ENCODE measurements at regions not wholly inside any gene's neighbourhood (a gene's known extent, or its start where the extent isn't known, plus 50 kb on each side); places are given as distances from the start of the nearest gene placed in this dataset.

- Histone ChIP-seq H3K79me1 (ENCODE audit: low read depth, low read length) (no peaks in the 10 kb centered on the region), H2AK5ac (ENCODE audit: low read depth, low read length) (no peak overlapping the region), H3K4me3 (ENCODE audit: extremely low read depth in 1 of 4, insufficient read depth in 2 of 4, low read depth in 3 of 4, low read length in 4 of 4) (no peak overlapping the region), H2BK120ac (replicated peaks; ENCODE audit: low read depth, low read length) (no peak overlapping the region), H3K27me3 (replicated peaks in 1 of 4; ENCODE audit: control insufficient read depth in 3 of 4, extremely low read depth in 1 of 4, insufficient read depth in 3 of 4, low read length in 3 of 4) (no peaks in the 10 kb centered on the region), H3K36me3 (ENCODE audit: control insufficient read depth in 2 of 4, insufficient read depth in 4 of 4, low read length in 3 of 4) (no peaks in the 10 kb centered on the region), H3K23me2 (ENCODE audit: low read depth, low read length) (no peaks in the 10 kb centered on the region), H3K4ac (replicated peaks; ENCODE audit: insufficient read length, low read depth, low read length) (no peak overlapping the region), H4K8ac (ENCODE audit: extremely low read depth, insufficient read depth, low read length) (no peak overlapping the region), H3K23ac (ENCODE audit: insufficient read length) (no peak overlapping the region), H2BK15ac (ENCODE audit: low read length) (no peak overlapping the region), H3K27ac (ENCODE audit: low read depth, low read length) (no peak overlapping the region), H2BK5ac (ENCODE audit: low read depth, low read length) (no peak overlapping the region), H3K56ac (replicated peaks; ENCODE audit: insufficient read length, low read depth, low read length) (no peak overlapping the region), H4K91ac (replicated peaks; ENCODE audit: insufficient read length, low read length) (no peak overlapping the region), H3K9ac (replicated peaks in 1 of 4; ENCODE audit: extremely low read depth in 1 of 4, low read depth in 3 of 4, low read length in 3 of 4) (no peak overlapping the region), H4K5ac (ENCODE audit: insufficient read length, low read depth, low read length) (no peak overlapping the region), H2AFZ (ENCODE audit: low read length) (no peak overlapping the region), H3K79me2 (ENCODE audit: control insufficient read depth in 1 of 2, insufficient read depth in 2 of 2, low read length in 2 of 2) (no peaks in the 10 kb centered on the region), H3K4me1 (replicated peaks in 1 of 4; ENCODE audit: control insufficient read depth in 3 of 4, insufficient read depth in 4 of 4, low read length in 3 of 4) (no peaks in the 10 kb centered on the region), H3K14ac (ENCODE audit: insufficient read length) (no peak overlapping the region), H3K4me2 (ENCODE audit: insufficient read depth in 1 of 2, low read depth in 2 of 2, low read length in 2 of 2) (no peak overlapping the region), H2BK20ac (ENCODE audit: low read length) (no peak overlapping the region), H4K20me1 (replicated peaks in 1 of 2; ENCODE audit: control insufficient read depth in 1 of 2, insufficient read depth in 2 of 2, low read length in 2 of 2) (no peaks in the 10 kb centered on the region), H3K18ac (ENCODE audit: extremely low read depth, low read length) (no peak overlapping the region), H2BK12ac (ENCODE audit: low read depth, low read length) (no peak overlapping the region), H3K9me3 (ENCODE audit: insufficient read depth in 2 of 2, low read depth in 1 of 2, low read length in 1 of 2) (no peaks in the 10 kb centered on the region)
- FAIRE-seq (no peak), DNase-seq (ENCODE audit: low read depth in 1 of 2, low spot score in 2 of 2) (no peak)
- POLR2A ChIA-PET (ENCODE audit: partially characterized antibody) = no interaction called here
- CTCF ChIA-PET (ENCODE audit: partially characterized antibody) = no interaction called here
- 95% methylated on average over 6 of the region's 6 CpGs; no CpG with 5 or more reads in 1 of the 2 experiments for WGBS, 2 experiments (ENCODE audit: extremely low coverage in 1 of 2, insufficient coverage in 1 of 2, insufficient read length in 1 of 2, insufficient replicate concordance in 2 of 2, low coverage in 1 of 2, low lambda C conversion rate in 2 of 2, missing lambda C conversion rate in 1 of 2)
- TF ChIP-seq SAP30 (IDR thresholded peaks at IDR 0.05; ENCODE audit: insufficient read depth, insufficient replicate concordance, low read length) = no peak
- TF ChIP-seq, protein P1, sequence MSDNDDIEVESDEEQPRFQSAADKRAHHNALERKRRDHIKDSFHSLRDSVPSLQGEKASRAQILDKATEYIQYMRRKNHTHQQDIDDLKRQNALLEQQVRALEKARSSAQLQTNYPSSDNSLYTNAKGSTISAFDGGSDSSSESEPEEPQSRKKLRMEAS (IDR thresholded peaks at IDR 0.05) = no peak
- no peak for TF ChIP-seq TBP (IDR thresholded peaks at IDR 0.05; ENCODE audit: low read depth, low read length)
- TF ChIP-seq CHD1 (IDR thresholded peaks at IDR 0.05; ENCODE audit: low read depth, low read length) = no peak
- TF ChIP-seq BCL11A (IDR thresholded peaks at IDR 0.05; ENCODE audit: low read depth in 2 of 2, low read length in 2 of 2) = no peak
These were observed 189.6 kb upstream of the SFSWAP start for GRCh38 chr12:131521326-131521725.

Measured in H1 (cell line).